ENCODE measurements at regions not wholly inside any gene's neighbourhood (a gene's known extent, or its start where the extent isn't known, plus 50 kb on each side); places are given as distances from the start of the nearest gene placed in this dataset.

DNA sequence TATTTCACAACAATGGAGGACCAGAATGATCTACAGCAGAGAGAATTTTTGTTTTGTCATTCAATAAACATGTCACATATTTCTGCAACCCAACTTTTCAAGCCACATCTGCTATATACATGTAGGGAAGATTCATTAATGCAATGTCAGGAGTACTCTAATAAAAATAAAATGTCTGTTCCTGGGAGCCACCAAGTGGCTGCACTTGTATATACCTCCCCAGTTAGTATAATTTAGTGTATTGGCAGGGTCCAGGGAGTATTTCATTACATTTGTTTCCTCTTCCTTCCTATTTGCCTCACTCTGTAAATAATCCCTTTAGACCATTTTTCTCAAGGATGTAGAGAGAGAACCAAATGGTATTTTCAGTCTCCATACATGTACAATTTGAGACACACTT, 1169.0 kb downstream of the DIAPH3 start:
- no peak overlapping the region for H3K4me3 ChIP-seq (replicated peaks in 1 of 2; ENCODE audit: low read depth in 2 of 2, low read length in 2 of 2)
- peak in 1 of 2 donors; percentile 9 for DNase-seq (ENCODE audit: low read depth in 2 of 2)
- TF ChIP-seq, protein P1, sequence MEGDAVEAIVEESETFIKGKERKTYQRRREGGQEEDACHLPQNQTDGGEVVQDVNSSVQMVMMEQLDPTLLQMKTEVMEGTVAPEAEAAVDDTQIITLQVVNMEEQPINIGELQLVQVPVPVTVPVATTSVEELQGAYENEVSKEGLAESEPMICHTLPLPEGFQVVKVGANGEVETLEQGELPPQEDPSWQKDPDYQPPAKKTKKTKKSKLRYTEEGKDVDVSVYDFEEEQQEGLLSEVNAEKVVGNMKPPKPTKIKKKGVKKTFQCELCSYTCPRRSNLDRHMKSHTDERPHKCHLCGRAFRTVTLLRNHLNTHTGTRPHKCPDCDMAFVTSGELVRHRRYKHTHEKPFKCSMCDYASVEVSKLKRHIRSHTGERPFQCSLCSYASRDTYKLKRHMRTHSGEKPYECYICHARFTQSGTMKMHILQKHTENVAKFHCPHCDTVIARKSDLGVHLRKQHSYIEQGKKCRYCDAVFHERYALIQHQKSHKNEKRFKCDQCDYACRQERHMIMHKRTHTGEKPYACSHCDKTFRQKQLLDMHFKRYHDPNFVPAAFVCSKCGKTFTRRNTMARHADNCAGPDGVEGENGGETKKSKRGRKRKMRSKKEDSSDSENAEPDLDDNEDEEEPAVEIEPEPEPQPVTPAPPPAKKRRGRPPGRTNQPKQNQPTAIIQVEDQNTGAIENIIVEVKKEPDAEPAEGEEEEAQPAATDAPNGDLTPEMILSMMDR (IDR thresholded peaks at IDR 0.05; ENCODE audit: low read depth, low read length): peak; percentile 21

DNA sequence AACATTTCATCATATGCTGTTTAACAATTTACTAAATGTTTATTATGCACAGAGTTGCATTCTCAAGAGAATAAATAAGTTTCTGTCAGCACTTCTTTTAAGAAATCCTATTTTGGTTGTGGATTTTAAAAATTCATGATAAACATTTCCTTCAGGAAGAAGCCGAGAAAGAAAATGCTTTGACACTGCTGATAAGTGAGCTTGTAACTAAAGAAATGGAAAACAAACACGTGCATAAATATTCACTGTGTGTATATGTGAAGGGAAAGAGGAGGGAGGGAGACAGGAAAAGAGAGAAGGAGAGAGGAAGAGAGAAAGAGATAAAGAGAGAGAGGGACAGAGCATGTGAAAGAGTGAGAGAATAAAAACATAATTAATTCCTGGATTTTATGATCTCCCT, 1165.0 kb downstream of the DIAPH3 start:
- no peak overlapping the region for H3K4me3 ChIP-seq (replicated peaks in 1 of 2; ENCODE audit: low read depth in 2 of 2, low read length in 2 of 2)
- DNase-seq (ENCODE audit: low read depth in 2 of 2): no peak

DNA sequence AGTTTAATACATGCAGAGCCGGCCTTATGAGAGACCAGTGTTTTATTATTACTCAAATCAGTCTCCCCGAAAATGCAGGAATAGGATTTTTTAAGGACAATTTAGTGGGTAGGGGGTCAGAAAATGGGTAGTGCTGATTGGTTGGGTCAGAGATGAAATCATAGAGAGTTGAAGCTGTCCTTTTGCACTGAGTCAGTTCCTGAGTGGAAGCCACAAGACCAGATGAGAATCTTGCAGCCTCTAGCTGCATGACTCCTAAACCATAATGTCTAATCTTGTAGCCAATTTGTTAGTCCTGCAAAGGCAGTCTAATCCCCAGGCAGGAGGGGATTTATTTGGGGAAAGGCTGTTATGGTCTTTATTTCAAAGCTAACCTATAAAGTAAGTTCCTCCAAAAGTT, 1163.9 kb downstream of the DIAPH3 start:
- TF ChIP-seq, protein P1 (IDR thresholded peaks at IDR 0.05; ENCODE audit: low read depth, low read length): no peak
- H3K4me3 ChIP-seq (replicated peaks in 1 of 2; ENCODE audit: low read depth in 2 of 2, low read length in 2 of 2): no peak overlapping the region
- DNase-seq (ENCODE audit: low read depth in 2 of 2): no peak

More for the DNA sequence above, 1165.0 kb downstream of the DIAPH3 start:
- TF ChIP-seq, protein P1 (IDR thresholded peaks at IDR 0.05; ENCODE audit: low read depth, low read length): no peak

DNA sequence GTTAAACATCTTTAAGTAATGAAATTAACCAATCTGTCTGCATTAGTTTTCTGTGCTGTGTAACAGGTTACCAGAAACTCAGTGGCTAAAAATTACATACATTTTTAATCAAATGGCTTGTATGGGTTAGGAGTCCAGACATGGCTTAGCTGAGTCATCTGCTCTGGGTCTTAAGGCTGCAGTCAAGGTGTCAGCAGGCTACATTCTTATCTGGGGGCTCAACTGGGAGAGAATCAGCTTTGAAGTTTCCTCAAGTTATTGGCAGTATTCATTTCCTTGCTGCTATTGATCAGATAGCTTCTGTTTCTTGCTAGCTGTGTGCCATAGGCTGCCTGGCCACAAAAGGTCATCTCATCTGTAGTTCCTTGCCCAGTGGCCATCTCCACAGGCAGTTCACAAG, 1163.0 kb downstream of the DIAPH3 start:
- TF ChIP-seq, protein P1 (IDR thresholded peaks at IDR 0.05; ENCODE audit: low read depth, low read length): no peak
- H3K4me3 ChIP-seq (replicated peaks in 1 of 2; ENCODE audit: low read depth in 2 of 2, low read length in 2 of 2): no peak overlapping the region
- DNase-seq (ENCODE audit: low read depth in 2 of 2): no peak

DNA sequence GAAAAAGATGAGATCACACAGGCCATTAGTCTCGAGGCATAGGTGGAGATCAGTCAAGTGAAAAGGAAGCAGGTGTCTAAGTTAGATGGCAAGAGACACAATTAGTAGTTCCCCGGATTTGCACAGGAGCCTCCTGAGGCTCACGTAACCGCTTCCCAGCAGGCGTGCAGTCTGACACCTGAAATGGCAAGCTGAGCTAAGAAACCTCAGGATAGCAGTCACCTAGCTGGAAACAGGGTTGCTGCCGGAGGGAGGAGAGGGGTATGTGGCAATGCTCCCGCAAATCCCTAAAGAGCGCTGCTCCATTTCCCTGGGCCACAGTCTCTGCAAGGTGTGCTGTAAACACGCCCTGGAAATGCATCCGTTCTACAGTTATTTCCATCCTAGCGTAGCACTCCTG, 1151.0 kb downstream of the DIAPH3 start:
- no peak for DNase-seq (ENCODE audit: low read depth in 2 of 2)
- TF ChIP-seq, protein P1 (IDR thresholded peaks at IDR 0.05; ENCODE audit: low read depth, low read length): no peak
- no peak overlapping the region for H3K4me3 ChIP-seq (replicated peaks in 1 of 2; ENCODE audit: low read depth in 2 of 2, low read length in 2 of 2)

DNA sequence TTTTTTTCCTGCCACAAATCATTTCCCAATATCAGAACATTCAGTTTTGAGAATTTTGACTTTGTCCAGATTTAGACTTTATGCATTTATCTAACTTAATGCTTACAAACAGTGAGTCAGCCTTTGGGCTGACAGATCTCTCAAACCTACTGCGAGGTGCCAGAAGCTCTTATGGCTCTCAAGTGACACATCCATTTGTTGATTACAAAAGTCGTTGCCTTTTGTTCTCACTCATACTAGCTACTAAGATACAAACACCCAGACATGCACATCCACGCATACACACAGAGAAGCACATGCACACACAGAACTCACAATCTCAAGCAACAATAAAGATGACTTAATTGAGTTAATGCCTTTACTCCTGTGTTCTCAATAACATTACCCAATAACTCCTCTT, 1147.5 kb downstream of the DIAPH3 start:
- DNase-seq (ENCODE audit: low read depth in 2 of 2): peak; percentile 13 to 26
- TF ChIP-seq, protein P1 (IDR thresholded peaks at IDR 0.05; ENCODE audit: low read depth, low read length): no peak
- no peak overlapping the region for H3K4me3 ChIP-seq (replicated peaks in 1 of 2; ENCODE audit: low read depth in 2 of 2, low read length in 2 of 2)

DNA sequence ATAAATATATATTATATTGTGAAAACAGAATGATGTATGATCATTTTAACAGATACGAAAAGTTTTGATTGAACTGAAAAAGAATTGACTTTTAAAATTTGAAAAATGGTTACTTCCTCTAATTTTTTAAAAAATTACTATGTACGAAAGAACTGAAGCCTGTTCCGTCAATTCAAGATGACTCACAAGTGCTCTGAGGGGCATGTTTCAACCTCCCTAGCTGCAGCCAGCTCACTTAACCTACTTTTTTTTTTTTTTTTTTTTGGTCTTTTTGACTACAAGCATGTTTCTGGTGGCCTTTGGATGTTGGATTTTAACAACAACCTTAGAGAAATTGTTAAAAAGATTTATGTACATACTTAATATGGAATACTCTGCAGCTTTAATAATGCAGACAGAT, 1139.3 kb downstream of the DIAPH3 start:
- peak in 1 of 2 donors; percentile 8 for DNase-seq (ENCODE audit: low read depth in 2 of 2)

More for the DNA sequence above, 1139.3 kb downstream of the DIAPH3 start:
- TF ChIP-seq, protein P1 (IDR thresholded peaks at IDR 0.05; ENCODE audit: low read depth, low read length): no peak
- H3K4me3 ChIP-seq (replicated peaks in 1 of 2; ENCODE audit: low read depth in 2 of 2, low read length in 2 of 2): no peak overlapping the region
